IMR-90 (cell line): ENCODE measurements at regions not wholly inside any gene's neighbourhood (a gene's known extent, or its start where the extent isn't known, plus 50 kb on each side); places are given as distances from the start of the nearest gene placed in this dataset.

Experiments used
- ATAC-seq: fragments of 200-7000 bp; cut with Tn5 transposase; 2 replicates; pipeline ENCODE4 v1.9.1; 2020; ENCODE audit warnings: low read depth, mild to moderate bottlenecking, moderate library complexity
- BruUV-seq: library from RNA; stranded (reverse); fragments of 400-500 nt; replicated peaks from 2 replicates; lab custom pipeline; 2021; lab: Mats Ljungman, UMichigan
- CTCF ChIA-PET: fragments of 300-600 bp; formaldehyde crosslinking; extraction: SDS; loops from one replicate; lab custom pipeline; 2021; ENCODE audit warnings: antibody characterized with exemption; lab: Yijun Ruan, JAX
- POLR2A ChIA-PET: fragments of 300-600 bp; sonication (Branson Sonifier 250); formaldehyde crosslinking; loops from one replicate; lab custom pipeline; 2022; ENCODE audit warnings: antibody characterized with exemption; ENCODE audit not compliant: unreplicated experiment; lab: Charles Lee
- DNase-seq: peaks from one replicate; pipeline ENCODE4 v3.0.0; 2013
- H2AFZ ChIP-seq: replicated peaks from 2 replicates; pipeline ENCODE3; 2013; ENCODE audit warnings: low read length, mild to moderate bottlenecking; ENCODE audit not compliant: poor library complexity
- H2AK5ac ChIP-seq: 2 replicates; pipeline ENCODE4 v1.6.1; 2013; ENCODE audit warnings: low read depth, low read length, inconsistent platforms
- H2AK9ac ChIP-seq: replicated peaks from 2 replicates; pipeline ENCODE3; 2013; ENCODE audit warnings: mild to moderate bottlenecking, low read depth, low read length, moderate library complexity; ENCODE audit not compliant: poor library complexity
- H2BK120ac ChIP-seq: 2 replicates; pipeline ENCODE4 v1.6.1; 2013; ENCODE audit warnings: low read depth, low read length, inconsistent platforms
- H2BK15ac ChIP-seq: 3 replicates; pipeline ENCODE4 v1.6.1; 2013; ENCODE audit warnings: low read depth, low read length, inconsistent platforms
- H2BK20ac ChIP-seq: 2 replicates; pipeline ENCODE4 v1.6.1; 2013; ENCODE audit warnings: low read depth, mild to moderate bottlenecking, inconsistent platforms, low read length, moderate library complexity
- H2BK5ac ChIP-seq: 2 replicates; pipeline ENCODE4 v1.6.1; 2013; ENCODE audit warnings: mild to moderate bottlenecking, low read depth, low read length, inconsistent platforms; ENCODE audit not compliant: poor library complexity, severe bottlenecking
- H3K14ac ChIP-seq: replicated peaks from 2 replicates; pipeline ENCODE4 v1.6.1; 2013; ENCODE audit warnings: low read depth, low read length, inconsistent platforms
- H3K18ac ChIP-seq: 2 replicates; pipeline ENCODE4 v1.6.1; 2013; ENCODE audit warnings: low read depth, low read length, control low read depth
- H3K23ac ChIP-seq: 2 replicates; pipeline ENCODE4 v1.6.1; 2013; ENCODE audit warnings: low read depth, low read length, inconsistent platforms
- H3K27ac ChIP-seq: 2 replicates; pipeline ENCODE4 v1.5.1; 2013; ENCODE audit warnings: mild to moderate bottlenecking, control low read depth, low read length; ENCODE audit not compliant: insufficient read depth
- H3K27me3 ChIP-seq: 2 replicates; pipeline ENCODE4 v1.6.1; 2013; ENCODE audit warnings: low read length; ENCODE audit not compliant: control insufficient read depth, insufficient read depth
- H3K36me3 ChIP-seq: 2 replicates; pipeline ENCODE4 v1.6.1; 2013; ENCODE audit warnings: low read length, mixed read lengths; ENCODE audit not compliant: control insufficient read depth, insufficient read depth
- H3K4ac ChIP-seq: 2 replicates; pipeline ENCODE4 v1.6.1; 2013; ENCODE audit warnings: low read depth, low read length, inconsistent platforms
- H3K4me1 ChIP-seq: 2 replicates; pipeline ENCODE4 v1.6.1; 2013; ENCODE audit warnings: low read length, mixed read lengths; ENCODE audit not compliant: control insufficient read depth, insufficient read depth
- H3K4me2 ChIP-seq: 2 replicates; pipeline ENCODE4 v1.6.1; 2013; ENCODE audit warnings: low read depth, mild to moderate bottlenecking, control low read depth, low read length, moderate library complexity
- H3K4me3 ChIP-seq: 2 replicates; pipeline ENCODE4 v1.5.1; 2013; ENCODE audit warnings: low read depth, mild to moderate bottlenecking, control low read depth, low read length, moderate library complexity; ENCODE audit not compliant: insufficient read depth
- H3K56ac ChIP-seq: 2 replicates; pipeline ENCODE4 v1.6.1; 2013; ENCODE audit warnings: low read length, inconsistent platforms; ENCODE audit not compliant: insufficient read depth; ENCODE audit errors: extremely low read depth
- H3K79me1 ChIP-seq, 2 experiments: 2 replicates each; pipeline ENCODE4 v1.6.1; 2013; ENCODE audit warnings: low read length in 2 of 2, inconsistent platforms in 1 of 2, low read depth in 1 of 2
- H3K9ac ChIP-seq: 2 replicates; pipeline ENCODE4 v1.6.1; 2013; ENCODE audit warnings: low read depth, low read length, control low read depth
- H3K9me1 ChIP-seq: 2 replicates; pipeline ENCODE4 v1.6.1; 2013; ENCODE audit warnings: low read length, inconsistent platforms; ENCODE audit not compliant: insufficient read depth
- H3K9me3 ChIP-seq: 2 replicates; pipeline ENCODE4 v1.6.1; 2013; ENCODE audit warnings: low read length; ENCODE audit not compliant: control insufficient read depth, insufficient read depth
- H4K20me1 ChIP-seq: 2 replicates; pipeline ENCODE4 v1.6.1; 2013; ENCODE audit warnings: low read length, inconsistent platforms; ENCODE audit not compliant: insufficient read depth
- H4K5ac ChIP-seq: 2 replicates; pipeline ENCODE4 v1.6.1; 2013; ENCODE audit warnings: mild to moderate bottlenecking, low read depth, low read length, control low read depth
- H4K8ac ChIP-seq, 2 experiments: 2 replicates each; pipeline ENCODE4 v1.6.1; 2013; ENCODE audit warnings: low read depth in 2 of 2, low read length in 2 of 2, control low read depth in 1 of 2, inconsistent platforms in 1 of 2
- H4K91ac ChIP-seq: 2 replicates; pipeline ENCODE4 v1.6.1; 2013; ENCODE audit warnings: low read depth, low read length, inconsistent platforms; ENCODE audit not compliant: insufficient read depth
- BHLHE40 ChIP-seq: fragments of 150-350 bp; IDR thresholded peaks from 2 replicates; pipeline ENCODE4 v1.6.1; 2016; ENCODE audit warnings: mild to moderate bottlenecking, low read depth, low read length
- CEBPB ChIP-seq: IDR thresholded peaks from 2 replicates; pipeline ENCODE4 v1.6.1; 2012; ENCODE audit warnings: low read depth, low read length, improper control_type of control experiment
- CHD1 ChIP-seq: IDR thresholded peaks from 2 replicates; pipeline ENCODE4 v1.6.1; 2012; ENCODE audit warnings: low read depth, low read length, improper control_type of control experiment
- FOS ChIP-seq: fragments of 150-350 bp; IDR thresholded peaks from 2 replicates; pipeline ENCODE4 v1.6.1; 2016; ENCODE audit warnings: low read depth, low read length
- MAFK ChIP-seq: IDR thresholded peaks from 2 replicates; pipeline ENCODE4 v1.6.1; 2012; ENCODE audit warnings: low read depth, low read length, improper control_type of control experiment
- MAZ ChIP-seq: IDR thresholded peaks from 2 replicates; pipeline ENCODE4 v1.6.1; 2012; ENCODE audit warnings: low read depth, mild to moderate bottlenecking, low read length, improper control_type of control experiment, moderate library complexity, borderline replicate concordance
- MXI1 ChIP-seq: IDR thresholded peaks from 2 replicates; pipeline ENCODE4 v1.6.1; 2012; ENCODE audit warnings: low read depth, mild to moderate bottlenecking, low read length, moderate library complexity, borderline replicate concordance
- NFE2L2 ChIP-seq: fragments of 150-350 bp; IDR thresholded peaks from 2 replicates; pipeline ENCODE4 v1.6.1; 2016; ENCODE audit warnings: low read depth, mild to moderate bottlenecking, low read length
- POLR2A ChIP-seq: IDR thresholded peaks from 2 replicates; pipeline ENCODE4 v1.6.1; 2012; ENCODE audit warnings: mild to moderate bottlenecking, low read depth, low read length
- RAD21 ChIP-seq: IDR thresholded peaks from 2 replicates; pipeline ENCODE4 v1.6.1; 2012; ENCODE audit warnings: low read length, improper control_type of control experiment
- RCOR1 ChIP-seq: IDR thresholded peaks from 2 replicates; pipeline ENCODE4 v1.6.1; 2012; ENCODE audit warnings: mild to moderate bottlenecking, low read length, improper control_type of control experiment; ENCODE audit not compliant: insufficient replicate concordance
- RFX5 ChIP-seq: IDR thresholded peaks from 2 replicates; pipeline ENCODE4 v1.8.0; 2012; ENCODE audit warnings: low read depth, mild to moderate bottlenecking, low read length, moderate library complexity
- SMC3 ChIP-seq: fragments of 150-350 bp; IDR thresholded peaks from 2 replicates; pipeline ENCODE4 v1.6.1; 2016; ENCODE audit warnings: low read depth, mild to moderate bottlenecking, antibody characterized with exemption, low read length, moderate library complexity
- WGBS, 2 experiments: methylation state at CpG; one replicate each; pipeline versions ENCODE4 v1.1.5 to v1.1.7; 2013; ENCODE audit warnings: missing lambda C conversion rate in 2 of 2; ENCODE audit not compliant: insufficient read length in 1 of 2; ENCODE audit errors: extremely low coverage in 2 of 2; 5-methylcytosine and 5-hydroxymethylcytosine counted together
- dilution Hi-C: fragments of 300-500 bp; cut with HindIII; formaldehyde crosslinking; loops from one replicate; pipeline ENCODE4 v1.14.3; 2018; ENCODE audit warnings: low sequenced_read_pairs; ENCODE audit not compliant: unreplicated experiment
- in situ Hi-C: fragments of 300-500 bp; cut with MboI; formaldehyde crosslinking; loops from 3 replicates; pipeline ENCODE4 v1.14.3; 2019; ENCODE audit warnings: low sequenced_read_pairs, inconsistent platforms, mixed read lengths
- intact Hi-C: fragments of 100-400 bp; cut with micrococcal nuclease; formaldehyde crosslinking; loops from 2 replicates; pipeline ENCODE4 v1.10.0; 2022
- TF ChIP-seq, protein P1 (sequence below): conservative IDR thresholded peaks from 2 replicates; pipeline ENCODE4 v1.5.1; 2012; ENCODE audit warnings: mild to moderate bottlenecking, low read depth, low read length, improper control_type of control experiment
- TF ChIP-seq, protein P2 (sequence below): fragments of 150-350 bp; IDR thresholded peaks from 2 replicates; pipeline ENCODE4 v1.6.1; 2017; ENCODE audit warnings: mild to moderate bottlenecking, antibody characterized with exemption, low read length, low read depth
- TF ChIP-seq, protein P3 (sequence below): fragments of 150-350 bp; IDR thresholded peaks from 2 replicates; pipeline ENCODE4 v1.6.1; 2016; ENCODE audit warnings: low read depth, mild to moderate bottlenecking, low read length, moderate library complexity, borderline replicate concordance

DNA sequence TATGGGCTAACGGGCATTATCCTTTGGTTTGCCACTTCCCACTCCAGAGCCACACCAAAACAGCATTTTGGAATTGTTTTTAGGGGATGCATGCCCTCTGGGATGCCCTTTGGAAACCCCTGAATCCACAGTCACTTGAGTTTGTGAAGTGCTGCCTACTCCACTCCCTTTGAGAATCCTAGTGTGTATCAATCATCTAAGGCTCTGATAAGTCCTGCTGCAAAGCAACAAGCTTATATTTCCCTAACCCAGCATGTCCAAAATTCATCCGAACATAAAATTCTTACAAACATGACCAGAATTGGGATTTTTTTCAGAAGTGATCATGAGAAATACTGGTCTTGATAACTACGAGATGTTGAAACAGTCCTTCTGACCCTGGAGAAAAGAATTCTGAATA is 387.9 kb downstream of the MN1 start:
- Histone ChIP-seq H2BK120ac (no peak overlapping the region), H3K56ac (no peak overlapping the region), H4K20me1 (no peaks in the 10 kb centered on the region), H4K5ac (no peak overlapping the region), H3K4me3 (no peak overlapping the region), H3K4me1 (peaks cover 6% of the 10 kb centered on the region; the same call in 1 of the 2 replicates), H3K18ac (no peak overlapping the region), H4K91ac (no peak overlapping the region), H2BK5ac (no peak overlapping the region), H2AFZ (no peak overlapping the region), H4K8ac (no peak overlapping the region), H2AK9ac (no peak overlapping the region), H2BK15ac (no peak overlapping the region), H3K4ac (no peak overlapping the region), H3K14ac (no peak overlapping the region), H3K23ac (no peak overlapping the region), H2AK5ac (no peak overlapping the region), H3K9me1 (no peaks in the 10 kb centered on the region), H3K27ac (no peak overlapping the region), H2BK20ac (no peak overlapping the region), H3K9me3 (no peaks in the 10 kb centered on the region), H3K9ac (no peak overlapping the region), H3K36me3 (no peaks in the 10 kb centered on the region), H3K27me3 (peaks cover 35% of the 10 kb centered on the region), H3K79me1 (no peaks in the 10 kb centered on the region), H3K4me2 (no peak overlapping the region)
- intact Hi-C loops (no loop called here), in situ Hi-C loops (loop anchor here (10.0 kb wide), 1 partner anchor 591 kb away; no protein-coding TSS in a partner anchor), dilution Hi-C loops (no loop called here)
- TF ChIP-seq SMC3 (no peak), FOS (no peak), NFE2L2 (no peak), BHLHE40 (no peak), MXI1 (no peak), CHD1 (no peak), RAD21 (no peak), POLR2A (no peak), CEBPB (no peak), MAZ (no peak), RCOR1 (no peak), MAFK (no peak), RFX5 (no peak)
- TF ChIP-seq, protein P1, sequence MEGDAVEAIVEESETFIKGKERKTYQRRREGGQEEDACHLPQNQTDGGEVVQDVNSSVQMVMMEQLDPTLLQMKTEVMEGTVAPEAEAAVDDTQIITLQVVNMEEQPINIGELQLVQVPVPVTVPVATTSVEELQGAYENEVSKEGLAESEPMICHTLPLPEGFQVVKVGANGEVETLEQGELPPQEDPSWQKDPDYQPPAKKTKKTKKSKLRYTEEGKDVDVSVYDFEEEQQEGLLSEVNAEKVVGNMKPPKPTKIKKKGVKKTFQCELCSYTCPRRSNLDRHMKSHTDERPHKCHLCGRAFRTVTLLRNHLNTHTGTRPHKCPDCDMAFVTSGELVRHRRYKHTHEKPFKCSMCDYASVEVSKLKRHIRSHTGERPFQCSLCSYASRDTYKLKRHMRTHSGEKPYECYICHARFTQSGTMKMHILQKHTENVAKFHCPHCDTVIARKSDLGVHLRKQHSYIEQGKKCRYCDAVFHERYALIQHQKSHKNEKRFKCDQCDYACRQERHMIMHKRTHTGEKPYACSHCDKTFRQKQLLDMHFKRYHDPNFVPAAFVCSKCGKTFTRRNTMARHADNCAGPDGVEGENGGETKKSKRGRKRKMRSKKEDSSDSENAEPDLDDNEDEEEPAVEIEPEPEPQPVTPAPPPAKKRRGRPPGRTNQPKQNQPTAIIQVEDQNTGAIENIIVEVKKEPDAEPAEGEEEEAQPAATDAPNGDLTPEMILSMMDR = no peak
- TF ChIP-seq, protein P2, sequence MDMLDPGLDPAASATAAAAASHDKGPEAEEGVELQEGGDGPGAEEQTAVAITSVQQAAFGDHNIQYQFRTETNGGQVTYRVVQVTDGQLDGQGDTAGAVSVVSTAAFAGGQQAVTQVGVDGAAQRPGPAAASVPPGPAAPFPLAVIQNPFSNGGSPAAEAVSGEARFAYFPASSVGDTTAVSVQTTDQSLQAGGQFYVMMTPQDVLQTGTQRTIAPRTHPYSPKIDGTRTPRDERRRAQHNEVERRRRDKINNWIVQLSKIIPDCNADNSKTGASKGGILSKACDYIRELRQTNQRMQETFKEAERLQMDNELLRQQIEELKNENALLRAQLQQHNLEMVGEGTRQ = no peak
- TF ChIP-seq, protein P3, sequence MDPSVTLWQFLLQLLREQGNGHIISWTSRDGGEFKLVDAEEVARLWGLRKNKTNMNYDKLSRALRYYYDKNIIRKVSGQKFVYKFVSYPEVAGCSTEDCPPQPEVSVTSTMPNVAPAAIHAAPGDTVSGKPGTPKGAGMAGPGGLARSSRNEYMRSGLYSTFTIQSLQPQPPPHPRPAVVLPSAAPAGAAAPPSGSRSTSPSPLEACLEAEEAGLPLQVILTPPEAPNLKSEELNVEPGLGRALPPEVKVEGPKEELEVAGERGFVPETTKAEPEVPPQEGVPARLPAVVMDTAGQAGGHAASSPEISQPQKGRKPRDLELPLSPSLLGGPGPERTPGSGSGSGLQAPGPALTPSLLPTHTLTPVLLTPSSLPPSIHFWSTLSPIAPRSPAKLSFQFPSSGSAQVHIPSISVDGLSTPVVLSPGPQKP = no peak
- WGBS, 2 experiments = 56% methylated on average over 1 of the region's 3 CpGs; no CpG with 5 or more reads in 1 of the 2 experiments
- ATAC-seq (no peak), DNase-seq (no peak)
- no TSS peak for BruUV-seq
- CTCF ChIA-PET = no interaction called here
- POLR2A ChIA-PET = no interaction called here
